HG02840 (cell line): ENCODE measurements at regions not wholly inside any gene's neighbourhood (a gene's known extent, or its start where the extent isn't known, plus 50 kb on each side); places are given as distances from the start of the nearest gene placed in this dataset.
"Not testable (repeated sequence)": the region's sequence is repeated elsewhere in the genome, so short reads cannot be mapped to it uniquely, and the experiment has no call there.

Experiments used
- ATAC-seq: cut with Tn5 transposase; IDR thresholded peaks from one replicate; pipeline ENCODE4 v1.9.1; 2021; ENCODE audit warnings: mild to moderate bottlenecking, moderate library complexity, moderate number of reproducible peaks; ENCODE audit not compliant: unreplicated experiment, low FRiP score

DNA sequence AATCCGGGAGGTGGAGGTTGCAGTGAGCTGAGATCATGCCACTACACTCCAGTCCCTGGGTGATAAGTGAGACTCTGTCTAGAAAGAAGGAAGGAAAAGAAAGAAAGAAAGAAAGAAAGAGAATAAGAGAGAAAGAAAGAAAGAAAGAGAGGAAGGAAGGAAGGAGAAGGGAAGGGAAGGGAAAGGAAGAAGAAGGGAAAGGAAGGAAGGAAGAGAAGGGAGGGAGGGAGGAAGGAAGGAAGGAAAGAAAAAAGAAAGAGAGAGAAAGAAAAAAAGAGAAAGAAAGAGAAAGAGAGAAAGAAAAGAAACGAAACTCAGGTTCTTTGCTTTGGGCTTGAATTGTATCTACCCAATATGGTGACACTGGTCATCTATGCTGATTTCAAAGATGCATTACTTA, 102.3 kb upstream of the GATA6 start:
- no peak for ATAC-seq

DNA sequence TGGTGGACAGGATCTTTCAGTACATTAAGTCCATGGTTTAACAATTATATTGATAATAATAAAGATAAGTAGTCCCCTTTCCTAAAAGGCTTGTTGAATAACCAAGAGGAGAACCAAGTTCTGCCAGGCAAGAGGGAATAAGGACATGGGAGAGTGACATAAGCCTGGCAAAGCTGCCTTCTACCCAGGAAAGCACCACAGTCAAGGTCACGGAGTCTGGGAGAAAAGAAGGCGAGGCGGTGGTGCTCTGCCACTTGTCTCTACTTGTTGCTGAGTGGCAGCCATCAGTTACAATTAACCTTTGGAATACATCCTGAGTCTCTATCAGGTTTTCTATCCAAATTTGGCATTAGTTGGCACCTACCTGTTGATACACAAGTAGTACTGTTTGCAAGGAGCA, 101.7 kb upstream of the GATA6 start:
- no peak for ATAC-seq

DNA sequence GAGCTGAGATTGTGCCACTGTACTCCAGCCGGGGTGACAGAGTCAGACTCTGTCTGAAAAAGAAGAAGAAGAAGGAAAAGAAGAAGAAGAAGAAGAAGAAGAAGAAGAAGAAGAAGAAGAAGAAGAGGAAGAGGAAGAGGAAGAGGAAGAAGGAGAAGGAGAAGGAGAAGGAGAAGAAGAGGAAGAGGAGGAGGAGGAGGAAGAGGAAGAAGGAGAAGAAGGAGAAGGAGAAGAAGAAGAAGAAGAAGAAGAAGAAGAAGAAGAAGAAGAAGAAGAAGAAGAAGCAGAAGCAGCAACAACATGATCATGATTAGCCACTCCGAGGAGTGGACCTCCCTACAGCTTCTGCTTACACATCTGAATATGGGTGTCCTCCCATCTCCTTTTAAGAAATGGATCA, 100.6 kb upstream of the GATA6 start:
- ATAC-seq, result not testable (repeated sequence)

DNA sequence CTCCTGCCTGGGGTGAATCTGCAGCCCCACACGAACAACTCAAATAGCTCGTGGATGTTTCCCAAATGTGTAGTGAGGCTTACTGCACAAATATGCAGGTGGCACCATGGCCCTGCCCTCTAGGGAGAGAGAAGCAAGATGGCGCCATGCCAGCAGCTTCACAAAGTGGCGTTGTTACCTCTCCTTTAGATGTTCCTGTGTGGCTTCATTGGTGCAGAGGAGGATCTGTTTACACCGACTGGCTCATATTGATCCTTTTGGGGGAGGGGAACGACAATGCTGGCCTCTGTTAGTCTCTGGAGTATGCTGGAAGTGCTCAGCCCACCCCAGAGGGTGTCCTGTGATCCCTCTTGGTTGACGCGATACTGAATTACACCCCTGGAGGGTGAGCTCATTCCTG, 99.5 kb upstream of the GATA6 start:
- ATAC-seq, result no peak

DNA sequence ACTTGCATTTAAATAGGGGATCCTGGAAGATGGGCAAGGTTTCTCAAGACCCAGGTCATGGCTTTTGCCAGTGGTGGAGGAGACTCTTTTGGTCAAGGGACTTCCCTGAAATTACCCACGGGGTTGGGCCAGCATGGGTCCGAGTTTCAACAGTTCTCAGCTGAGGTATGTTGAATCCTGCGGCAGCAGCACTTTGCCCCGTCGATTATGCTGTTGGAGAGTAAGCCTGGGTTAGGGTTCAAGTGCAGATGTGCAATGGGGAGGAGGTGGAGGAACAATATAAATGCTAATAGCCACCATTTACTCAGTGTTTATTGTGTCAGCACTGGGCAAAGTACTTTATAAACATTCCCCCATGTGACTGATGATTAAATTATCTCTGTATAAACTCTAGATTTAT, 96.0 kb upstream of the GATA6 start:
- ATAC-seq, result no peak

DNA sequence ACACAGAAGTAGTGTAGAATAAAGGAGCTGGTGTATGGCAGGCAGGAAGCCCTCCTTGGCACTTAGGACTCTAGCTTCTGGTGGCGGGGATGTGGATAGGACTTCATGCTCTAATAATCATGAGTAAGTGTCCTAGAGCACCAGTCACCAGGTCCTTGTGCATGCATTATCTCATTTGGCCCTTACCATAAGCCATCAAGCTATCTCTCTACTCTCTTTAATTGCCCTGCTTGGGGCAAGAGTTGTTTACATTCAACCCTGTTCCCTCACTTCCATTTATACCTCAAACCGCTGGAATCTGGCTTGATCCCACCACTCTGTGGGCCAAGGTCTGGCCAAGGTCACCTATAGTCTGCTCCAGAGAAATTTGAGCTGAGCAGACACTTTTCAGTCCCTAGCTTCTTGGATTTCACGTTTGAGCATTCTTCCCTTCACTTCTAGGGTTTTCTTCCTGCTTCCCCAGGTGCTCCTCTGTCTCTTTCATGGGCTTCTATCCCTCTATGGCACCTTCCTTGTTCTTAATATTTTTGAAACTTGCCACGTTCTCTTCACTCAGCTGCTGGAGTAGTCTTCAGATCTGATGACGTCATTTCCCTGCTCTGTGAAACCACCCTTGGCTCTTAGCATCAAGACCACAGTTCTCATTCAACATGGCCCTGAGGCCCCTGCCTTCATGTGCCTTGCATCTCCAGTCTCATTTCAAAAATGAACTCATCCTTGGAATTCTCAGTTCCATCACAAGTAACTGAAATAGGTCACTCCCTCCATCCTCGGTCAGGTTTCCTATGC, 94.9 kb upstream of the GATA6 start:
- no peak for ATAC-seq

DNA sequence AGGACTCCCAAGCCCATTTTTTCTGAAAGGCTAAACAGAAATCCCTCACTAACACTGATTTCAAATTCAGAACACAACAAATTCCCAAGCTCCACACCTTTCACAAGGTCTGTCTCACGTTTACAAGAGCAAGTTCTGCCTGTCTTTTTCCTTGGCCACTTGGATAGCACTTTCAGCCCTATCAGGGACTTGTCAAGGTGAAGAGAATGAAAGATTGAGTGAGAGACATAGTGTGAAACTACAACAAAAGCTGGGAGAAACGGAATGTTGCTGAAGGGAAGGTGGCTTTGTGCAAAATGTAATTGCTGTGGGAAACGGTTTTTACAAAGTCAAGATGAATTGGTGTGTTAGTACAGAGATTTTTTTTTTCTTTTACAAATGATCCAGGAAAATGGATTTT, 89.4 kb upstream of the GATA6 start:
- ATAC-seq, result no peak

DNA sequence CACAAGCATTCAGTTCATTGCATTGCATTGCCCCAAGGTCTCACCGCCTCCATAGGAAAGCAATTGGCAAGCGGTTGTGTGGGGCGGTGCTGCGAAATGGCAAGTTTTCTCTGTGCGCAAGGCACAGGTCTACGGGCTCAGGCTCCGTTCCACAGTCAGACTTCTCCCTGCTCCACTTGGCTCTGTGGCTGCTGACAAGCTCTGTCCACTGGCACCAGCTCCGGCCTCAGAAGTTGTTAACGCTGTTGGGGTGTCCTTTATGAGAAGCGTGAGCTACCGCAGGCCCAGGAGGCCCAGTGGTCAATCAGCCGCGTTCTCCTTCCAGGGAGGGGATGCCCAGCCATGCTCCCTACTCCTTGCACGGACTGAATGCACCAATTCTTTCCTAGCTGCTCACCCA, 87.0 kb upstream of the GATA6 start:
- no peak for ATAC-seq

DNA sequence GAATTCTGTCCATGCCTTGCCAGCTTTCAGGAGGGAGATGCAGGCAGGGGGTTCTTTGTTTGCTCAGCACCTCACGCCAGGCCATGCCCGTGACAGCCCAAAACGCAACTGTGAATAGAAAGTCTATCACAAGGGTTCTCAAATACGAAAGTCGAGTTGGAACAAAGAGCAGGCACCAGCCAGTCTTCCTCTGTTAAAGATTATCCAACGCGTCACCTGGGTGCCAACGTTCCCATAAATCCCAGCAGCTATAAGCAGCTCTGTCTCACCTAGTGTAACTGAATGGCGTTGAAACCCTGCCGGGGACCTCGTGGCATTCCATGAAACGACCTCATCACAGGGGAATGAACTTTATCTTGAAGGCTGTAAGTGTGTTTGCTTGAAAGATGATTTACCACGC, 84.8 kb upstream of the GATA6 start:
- no peak for ATAC-seq

DNA sequence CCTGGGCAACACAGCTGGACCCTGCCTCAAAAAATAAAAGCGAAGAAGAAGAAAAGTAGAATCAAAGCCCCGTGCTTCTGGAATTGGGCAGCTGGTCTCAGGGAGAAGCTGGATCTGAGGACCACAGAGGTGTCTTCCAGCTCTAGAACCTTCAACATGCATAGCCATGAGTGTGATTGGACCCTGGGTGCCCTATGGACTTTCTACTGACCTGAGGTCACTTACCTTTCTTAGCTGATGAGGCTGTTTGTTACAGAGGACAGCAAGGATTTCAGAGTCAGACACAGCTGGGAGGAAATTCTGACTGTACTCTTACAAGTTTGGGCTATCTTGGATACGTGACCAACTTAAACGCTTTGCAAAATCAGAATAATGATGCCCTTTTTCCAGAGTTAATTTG, 82.4 kb upstream of the GATA6 start:
- ATAC-seq, result no peak

DNA sequence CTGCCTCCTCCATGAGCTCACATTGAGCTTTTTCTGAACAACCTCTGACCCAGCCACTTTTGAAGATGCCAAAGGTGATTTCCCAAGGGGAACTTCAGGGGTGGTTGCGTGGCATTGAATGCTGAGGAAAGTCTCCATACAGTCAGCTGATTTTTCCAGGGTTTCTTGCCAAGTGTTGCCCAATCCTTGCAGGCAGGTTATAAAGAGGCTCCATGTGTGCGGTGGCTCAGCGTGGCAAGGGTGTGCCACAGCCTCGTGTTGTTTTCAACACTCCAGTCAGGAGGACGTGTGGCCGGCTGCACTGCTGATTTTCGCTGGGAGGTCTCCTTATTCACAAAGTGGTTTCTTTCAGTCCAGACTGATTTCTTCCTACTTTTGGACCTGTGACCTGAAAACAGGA, 81.4 kb upstream of the GATA6 start:
- ATAC-seq, result no peak

DNA sequence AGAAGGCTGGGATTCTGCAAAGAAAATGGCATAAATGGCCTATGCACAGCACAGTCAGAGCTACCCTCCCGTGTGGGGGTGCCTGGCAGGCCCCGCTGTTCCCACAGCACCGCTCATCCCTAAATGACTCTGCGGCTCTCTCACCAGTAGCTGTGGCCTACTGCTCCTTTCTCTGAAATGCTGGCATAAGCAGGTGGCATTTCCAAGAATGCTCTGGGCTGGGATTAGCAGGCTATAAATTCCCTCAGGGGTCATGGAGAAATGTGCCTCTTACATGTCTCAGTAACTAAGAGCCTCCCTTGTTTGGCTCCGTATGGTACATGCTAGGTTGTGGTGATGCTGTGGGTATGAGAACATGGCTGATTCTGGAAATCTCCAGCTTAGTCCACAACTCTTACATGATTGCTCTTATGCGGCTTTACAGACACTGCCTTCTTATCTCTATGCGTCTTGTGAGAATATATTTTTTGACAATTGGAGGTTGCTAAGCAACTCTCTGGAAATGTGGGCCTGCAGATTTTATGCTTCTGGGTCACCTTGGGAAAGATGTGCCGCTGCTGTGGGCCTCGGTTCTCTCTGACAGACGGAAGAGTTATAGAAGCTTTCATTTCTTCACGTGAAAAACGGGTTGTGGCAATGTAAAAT, 80.3 kb upstream of the GATA6 start:
- ATAC-seq, result no peak

DNA sequence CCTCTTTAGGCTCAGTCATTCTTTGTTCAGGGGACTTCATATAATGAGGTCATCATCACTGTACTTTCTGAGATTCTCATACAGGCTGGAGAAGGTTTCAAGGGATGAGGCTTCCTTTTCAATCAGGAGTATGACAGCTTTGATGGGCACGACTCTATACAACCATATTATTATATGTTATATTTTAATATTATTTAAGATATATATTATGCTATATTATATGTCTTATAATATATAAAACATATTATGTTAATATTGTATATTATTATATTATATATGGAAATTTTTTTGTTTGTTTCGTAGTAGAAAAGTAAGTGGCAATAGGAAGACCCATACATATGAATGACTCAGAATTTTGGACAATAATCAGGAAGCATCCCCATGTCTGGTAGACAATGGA, 78.0 kb upstream of the GATA6 start:
- no peak for ATAC-seq

DNA sequence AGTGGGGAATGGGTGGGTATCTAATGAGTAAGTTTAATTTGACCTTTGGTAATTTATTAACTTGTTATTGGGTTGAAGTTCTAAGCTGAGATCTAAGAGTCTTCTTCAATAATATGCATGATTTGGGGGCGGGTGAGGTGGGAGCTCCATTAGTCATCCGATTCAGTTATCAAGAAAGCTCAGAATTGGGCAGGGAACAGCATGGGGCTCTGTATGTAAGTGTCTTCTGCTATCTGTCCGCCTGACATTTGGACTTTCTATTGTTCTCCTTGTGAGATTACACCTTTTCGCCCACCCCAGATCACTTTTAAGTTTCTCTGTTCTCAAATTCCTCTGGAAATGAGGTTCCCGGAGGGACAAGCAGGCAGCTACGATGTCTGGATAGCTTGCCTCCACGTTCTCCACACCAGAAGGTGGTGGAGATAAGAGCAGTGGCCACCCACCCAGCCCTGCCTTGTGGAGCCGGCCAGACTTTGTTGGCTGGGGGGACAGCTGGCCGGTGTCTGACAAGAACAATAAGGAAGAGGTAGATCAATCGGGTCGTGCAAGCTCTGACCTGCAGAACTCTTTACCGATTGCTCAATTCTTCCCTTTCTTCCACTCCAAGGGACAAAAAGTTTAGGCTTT, 75.5 kb upstream of the GATA6 start:
- no peak for ATAC-seq

DNA sequence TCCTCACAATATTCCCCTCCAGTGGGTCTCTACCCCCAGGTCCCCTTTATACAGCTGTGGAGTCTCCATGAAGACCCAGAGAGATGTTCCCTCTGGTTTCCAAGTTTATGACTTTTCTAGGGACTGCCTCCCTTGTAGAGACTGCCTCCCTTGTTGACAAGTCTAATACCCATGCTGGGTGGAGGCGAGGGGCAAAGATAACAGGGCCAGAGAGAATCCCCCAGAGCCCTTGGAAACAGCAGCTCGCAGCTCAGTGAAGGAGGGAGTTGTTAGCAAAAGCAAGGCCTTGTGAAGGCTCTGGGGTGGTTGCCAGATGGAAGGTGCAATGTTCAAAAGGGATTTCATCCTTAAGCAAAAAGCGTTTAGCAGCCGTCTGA, 75.0 kb upstream of the GATA6 start:
- ATAC-seq, result no peak

DNA sequence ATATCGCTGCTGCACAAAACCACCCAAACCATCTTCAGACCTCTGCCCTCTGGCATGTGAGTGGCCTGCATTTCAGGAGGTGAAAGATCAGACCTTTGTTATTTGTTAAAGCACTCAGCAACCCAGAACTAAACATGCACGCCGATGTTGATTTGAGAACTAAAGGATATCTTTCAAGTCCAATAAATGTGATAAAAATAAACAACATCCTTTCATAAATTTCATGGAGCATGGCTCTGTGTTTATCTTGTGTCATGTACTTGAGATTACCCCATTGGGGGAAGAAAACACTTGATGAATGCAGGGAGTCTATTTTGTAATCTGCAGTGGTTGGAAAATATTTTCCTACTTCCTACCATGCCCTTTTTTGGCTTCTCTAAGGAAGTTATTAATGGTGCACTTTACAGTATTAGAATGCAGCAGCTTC, 70.8 kb upstream of the GATA6 start:
- no peak for ATAC-seq

DNA sequence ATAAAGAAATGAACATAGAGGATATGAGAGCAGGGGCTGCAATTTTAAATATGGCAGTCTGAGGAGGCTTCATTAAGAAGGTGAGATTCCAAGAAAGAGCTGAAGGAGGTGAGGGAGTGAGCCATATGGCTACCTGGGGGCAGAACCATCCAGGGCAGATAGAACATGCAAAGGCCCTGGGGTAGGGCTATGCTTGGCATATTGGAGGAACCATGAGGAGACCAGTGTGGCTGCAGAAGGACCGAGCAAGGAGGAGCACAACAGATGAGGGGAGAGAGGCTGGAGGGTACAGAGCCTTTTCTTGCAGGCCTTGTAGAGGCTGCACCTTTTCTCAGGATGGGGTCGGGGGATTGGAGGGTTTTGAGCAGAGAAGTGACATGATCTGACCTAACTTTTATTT, 69.5 kb upstream of the GATA6 start:
- ATAC-seq, result no peak

DNA sequence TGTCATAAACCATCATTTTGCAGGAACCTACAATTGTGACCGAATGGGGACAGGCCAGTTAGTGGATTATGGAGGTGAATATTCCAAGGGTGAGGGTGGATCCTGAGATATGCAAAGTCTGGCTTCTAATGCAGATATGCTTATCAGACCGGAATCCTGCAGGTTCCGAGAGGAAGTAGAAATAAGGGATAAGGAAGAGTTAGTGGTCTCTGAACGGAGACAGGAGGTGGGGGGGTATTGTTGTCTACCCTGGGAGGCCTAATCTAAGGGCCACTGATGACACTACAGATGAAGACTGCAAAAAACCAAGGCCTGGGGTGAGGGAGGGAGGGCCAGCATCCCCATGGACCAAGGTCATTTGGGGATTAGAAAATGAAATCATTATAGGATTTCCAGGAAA, 67.7 kb upstream of the GATA6 start:
- ATAC-seq, result no peak

DNA sequence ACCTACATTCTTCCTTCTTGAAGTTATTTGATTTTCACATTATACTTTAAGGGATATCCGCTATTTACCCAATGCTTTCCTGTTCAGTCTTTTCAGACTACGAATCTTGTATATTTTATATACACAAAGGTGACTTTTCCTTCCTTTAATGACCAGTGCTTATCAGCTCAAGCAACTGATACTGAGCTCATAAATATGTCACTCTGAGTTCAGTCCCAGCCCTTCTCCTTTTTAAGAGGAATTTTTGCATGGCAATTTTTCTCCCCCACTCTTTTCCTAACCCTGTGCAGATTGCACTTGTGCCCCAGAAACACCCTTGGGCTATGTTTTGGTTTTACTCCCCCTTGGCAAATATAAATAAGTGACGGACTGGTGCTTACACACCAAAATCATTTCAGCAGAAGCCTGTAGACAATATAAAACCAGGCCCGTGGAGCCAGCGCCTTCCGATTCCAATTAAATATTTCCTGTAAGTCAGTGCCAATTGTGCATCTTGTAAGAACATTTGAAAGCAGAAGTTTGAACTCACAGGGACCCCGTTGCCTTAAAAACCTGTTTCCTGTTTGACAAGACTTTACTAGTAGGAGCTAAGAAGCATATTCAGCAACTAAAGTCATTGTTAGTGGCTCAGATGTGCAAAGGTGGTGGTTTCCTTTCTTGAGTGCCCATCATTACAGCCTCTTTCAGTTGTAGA, 66.3 kb upstream of the GATA6 start:
- no peak for ATAC-seq

DNA sequence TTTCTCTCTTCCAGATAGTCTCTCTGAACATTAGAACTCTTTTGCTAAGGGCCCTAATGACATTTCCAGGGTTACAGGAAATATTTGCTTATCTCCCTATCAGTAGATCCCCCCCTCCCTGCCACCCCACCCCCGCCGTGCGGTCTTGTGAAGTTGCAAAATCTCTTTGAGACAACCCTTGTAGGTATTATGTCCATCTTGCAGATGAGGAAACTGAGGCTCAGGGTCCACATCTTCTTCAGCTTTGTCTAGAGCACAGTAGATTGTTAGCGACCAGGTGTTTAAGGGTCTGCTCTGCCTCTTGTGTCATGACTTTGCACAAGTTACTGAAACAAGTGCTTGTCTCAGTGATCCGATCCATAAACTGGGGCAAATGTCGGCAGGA, 65.8 kb upstream of the GATA6 start:
- no peak for ATAC-seq

DNA sequence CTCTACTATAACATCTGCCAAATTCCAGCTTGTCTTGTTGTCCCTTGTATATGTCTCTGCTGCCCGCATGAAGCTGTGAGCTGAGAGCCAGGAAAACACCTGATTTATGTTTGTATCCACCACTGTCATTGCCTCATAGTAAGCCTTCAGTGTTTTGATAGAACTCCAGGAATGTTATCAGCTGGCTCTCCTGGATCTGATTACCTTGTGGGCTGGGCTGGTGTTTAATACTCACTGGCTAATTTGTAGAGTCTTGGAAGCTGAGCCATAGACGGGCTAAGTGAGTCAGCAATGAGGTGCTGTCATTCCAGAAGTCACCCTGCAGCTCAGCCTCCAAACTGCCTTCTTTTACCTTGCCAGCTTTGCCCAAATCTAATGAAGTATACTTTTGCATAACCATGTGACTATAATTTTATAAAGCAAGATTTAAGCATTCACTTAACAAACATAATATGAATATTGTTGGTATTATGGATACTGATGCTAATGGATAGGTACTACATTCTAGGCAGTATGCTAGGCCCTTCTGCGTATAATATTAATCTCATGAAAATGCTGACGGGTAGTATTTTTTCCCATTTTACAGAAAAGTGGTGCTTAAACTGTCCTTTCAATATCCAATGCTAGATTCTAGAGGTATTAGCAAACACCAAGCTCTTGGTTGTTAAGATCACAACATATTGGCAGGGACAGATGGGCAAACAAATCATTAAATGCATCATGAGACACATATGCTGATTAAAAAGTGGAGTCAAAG, 62.7 kb upstream of the GATA6 start:
- no peak for ATAC-seq
